ENCODE measurements at regions not wholly inside any gene's neighbourhood (a gene's known extent, or its start where the extent isn't known, plus 50 kb on each side); places are given as distances from the start of the nearest gene placed in this dataset.
A peak's percentile ranks its signal among the peaks of the same experiment; 100 is the strongest.
"Not testable (repeated sequence)": the region's sequence is repeated elsewhere in the genome, so short reads cannot be mapped to it uniquely, and the experiment has no call there.

DNA sequence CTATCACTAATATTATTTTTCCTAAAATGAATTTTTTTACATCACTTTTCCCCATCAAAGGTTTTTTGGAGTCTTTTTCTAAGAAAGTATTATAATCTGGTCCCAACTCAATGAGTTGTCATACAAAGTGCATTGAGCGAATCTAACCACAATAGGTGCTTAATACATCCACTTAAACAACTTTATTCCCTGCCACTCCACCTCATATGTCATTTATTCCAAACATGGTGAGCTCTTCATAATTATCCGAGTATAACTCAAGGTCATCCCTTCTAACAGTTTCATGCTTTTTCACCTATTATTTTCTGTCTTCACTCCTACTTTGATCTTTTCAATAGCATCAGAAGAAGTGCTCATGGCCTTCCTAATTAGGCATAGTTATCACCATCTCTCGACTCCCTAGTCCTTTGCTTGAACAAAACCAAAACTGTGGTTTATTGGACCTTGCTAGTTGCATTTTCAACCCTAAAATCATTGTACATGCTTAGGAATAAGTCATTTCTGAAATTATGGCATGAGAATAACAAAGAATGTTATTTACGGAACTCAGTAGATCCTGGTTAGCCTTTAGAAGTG, 754.7 kb upstream of the CTNND2 start:
- DNase-seq (ENCODE audit: low spot score), result no peak

- DNase-seq (ENCODE audit: low spot score), result not testable (repeated sequence)
Measured at GRCh38 chr5:12657914-12658474, 753.7 kb upstream of the CTNND2 start.

GRCh38 chr5:12655675-12656074, 751.4 kb upstream of the CTNND2 start:
- no peak for DNase-seq (ENCODE audit: low spot score)

GRCh38 chr5:12652201-12652600, 748.0 kb upstream of the CTNND2 start:
- DNase-seq (ENCODE audit: low spot score), result no peak

DNA sequence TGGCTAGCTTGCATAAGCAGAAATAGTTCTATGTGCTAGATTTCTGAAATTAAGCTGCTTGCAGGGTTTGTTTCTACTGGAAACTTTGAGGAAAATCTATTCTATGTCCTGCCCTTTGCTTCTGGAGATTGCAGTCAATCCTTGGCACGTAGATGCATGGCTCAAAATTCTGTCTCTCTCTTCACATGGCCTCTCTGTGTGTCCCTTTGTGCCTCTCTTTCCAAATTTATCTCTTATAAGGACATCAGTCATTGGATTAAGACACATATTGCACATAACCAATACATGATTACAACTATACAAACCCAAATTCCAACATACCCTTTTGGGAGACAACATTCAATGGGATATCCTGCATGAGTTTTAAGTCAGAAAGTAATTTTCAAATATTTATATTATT, 744.3 kb upstream of the CTNND2 start:
- no peak for DNase-seq (ENCODE audit: low spot score)

DNA sequence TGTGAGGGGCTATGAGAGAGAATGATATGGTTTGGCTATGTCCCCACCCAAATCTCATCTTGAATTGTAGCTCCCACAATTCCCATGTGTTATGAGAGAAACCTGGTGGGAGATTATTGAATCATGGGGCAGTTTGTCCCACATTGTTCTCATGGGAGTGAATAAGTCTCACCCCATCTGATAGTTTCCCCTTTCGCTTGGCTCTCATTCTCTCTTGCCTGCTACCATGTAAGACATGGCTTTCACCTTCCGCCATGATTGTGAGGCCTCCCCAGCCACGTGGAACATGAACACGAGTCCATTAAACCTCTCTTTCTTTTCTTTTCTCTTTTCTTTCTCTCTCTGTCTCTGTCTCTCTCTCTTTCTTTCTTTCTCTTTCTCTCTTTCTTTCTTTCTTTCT, 743.4 kb upstream of the CTNND2 start:
- no peak for DNase-seq (ENCODE audit: low spot score)

DNA sequence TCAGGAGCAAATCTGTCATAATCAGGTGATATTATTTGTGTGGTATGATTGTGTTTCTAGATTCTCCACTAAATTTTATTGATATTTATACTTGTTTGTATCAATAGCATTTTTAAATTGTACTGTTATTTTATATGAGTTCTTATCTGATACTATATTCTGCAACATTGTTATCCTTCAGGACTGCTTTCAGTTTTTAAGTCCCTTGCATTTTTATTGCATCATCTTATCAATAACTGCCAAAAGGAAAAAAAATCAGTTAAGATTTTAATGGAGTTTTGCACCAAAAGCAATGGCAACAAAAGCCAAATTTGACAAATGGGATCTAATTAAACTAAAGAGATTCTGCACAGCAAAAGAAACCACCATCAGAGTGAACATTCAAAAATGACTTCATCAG, 741.3 kb upstream of the CTNND2 start:
- DNase-seq (ENCODE audit: low spot score), result no peak

DNA sequence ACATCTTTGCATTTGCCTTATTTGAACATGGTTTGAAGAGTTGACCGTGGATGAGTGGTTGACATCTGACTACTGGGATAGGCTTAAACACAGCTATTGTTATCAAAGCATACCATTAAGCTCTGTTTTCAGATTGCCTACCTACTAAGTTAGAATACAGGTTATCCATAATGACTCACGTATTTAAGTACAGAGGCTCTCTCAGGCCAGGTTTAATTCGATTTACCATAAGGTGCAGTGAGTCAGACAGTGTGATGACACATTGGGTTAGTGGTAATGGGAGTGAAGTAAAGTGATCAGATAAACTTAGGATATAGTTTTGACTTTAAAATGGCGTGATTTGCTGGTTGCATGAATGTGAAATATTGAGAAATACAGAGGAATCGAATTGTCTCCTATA, 732.0 kb upstream of the CTNND2 start:
- no peak for DNase-seq (ENCODE audit: low spot score)

DNA sequence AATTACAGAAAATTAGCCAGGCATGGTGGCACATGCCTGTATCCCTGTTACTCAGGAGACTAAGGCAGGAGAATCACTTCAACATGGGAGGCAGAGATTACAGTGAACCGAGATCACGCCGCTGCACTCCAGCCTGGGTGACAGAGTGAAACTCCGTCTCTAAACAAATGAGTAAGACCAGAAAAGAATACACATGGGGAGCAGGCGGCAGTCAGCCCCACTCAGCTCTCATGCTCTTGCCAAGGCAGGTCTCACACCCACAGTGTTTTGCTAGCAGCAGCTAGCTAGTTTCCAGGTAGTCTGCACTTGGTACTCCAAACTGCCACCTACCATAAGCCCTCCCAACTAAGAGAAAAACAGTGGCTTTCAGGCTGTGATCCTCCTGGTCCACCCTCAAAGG, 722.3 kb upstream of the CTNND2 start:
- DNase-seq (ENCODE audit: low spot score), result no peak

GRCh38 chr5:12625667-12626263, 721.5 kb upstream of the CTNND2 start:
- peak; percentile 15 for DNase-seq (ENCODE audit: low spot score)

- DNase-seq (ENCODE audit: low spot score), result no peak
Measured at GRCh38 chr5:12624776-12625560, 720.7 kb upstream of the CTNND2 start.

DNA sequence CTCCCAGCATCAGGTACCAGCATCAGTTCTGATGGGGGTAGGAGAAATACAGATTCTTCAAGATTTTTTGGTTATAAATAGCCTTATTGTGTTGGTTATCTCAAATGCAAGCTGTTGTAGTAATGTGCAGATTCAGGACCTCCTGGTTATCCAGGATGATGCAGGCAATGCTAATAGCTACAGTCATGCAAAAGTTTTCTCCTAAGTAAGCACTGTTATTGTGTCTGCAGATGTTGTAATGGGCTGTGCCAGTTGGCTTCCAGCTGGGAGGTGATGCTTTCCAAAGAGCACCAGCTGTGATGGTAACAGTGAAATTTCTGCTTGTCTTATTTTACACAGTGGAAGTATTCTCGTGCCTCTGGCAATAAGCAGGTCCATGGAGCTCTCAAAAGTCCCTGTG, 719.2 kb upstream of the CTNND2 start:
- no peak for DNase-seq (ENCODE audit: low spot score)

GRCh38 chr5:12616093-12616492, 711.8 kb upstream of the CTNND2 start:
- DNase-seq (ENCODE audit: low spot score), result no peak

GRCh38 chr5:12615141-12615820, 711.0 kb upstream of the CTNND2 start:
- DNase-seq (ENCODE audit: low spot score), result no peak

DNA sequence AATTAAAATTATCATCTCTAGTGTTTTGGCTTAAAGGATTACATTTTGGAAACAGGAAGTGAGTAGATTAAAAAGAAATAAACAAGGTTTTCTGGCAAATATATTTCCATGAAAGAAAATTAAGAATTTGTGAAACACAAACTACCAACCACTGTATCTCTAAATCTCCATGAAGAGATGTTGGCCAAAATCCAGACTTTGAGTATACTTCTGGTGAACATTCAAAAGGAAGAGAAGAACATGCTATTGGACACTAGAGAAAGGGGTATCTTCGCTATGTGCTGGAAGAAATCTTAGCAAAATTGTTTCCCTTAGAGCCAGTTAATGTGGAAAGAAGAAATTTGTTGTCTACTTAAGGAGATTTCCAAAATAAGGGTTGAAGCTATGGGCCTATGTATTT, 710.4 kb upstream of the CTNND2 start:
- DNase-seq (ENCODE audit: low spot score), result no peak

GRCh38 chr5:12611132-12611531, 706.9 kb upstream of the CTNND2 start:
- DNase-seq (ENCODE audit: low spot score), result no peak

GRCh38 chr5:12607817-12608216, 703.6 kb upstream of the CTNND2 start:
- DNase-seq (ENCODE audit: low spot score), result not testable (repeated sequence)

DNA sequence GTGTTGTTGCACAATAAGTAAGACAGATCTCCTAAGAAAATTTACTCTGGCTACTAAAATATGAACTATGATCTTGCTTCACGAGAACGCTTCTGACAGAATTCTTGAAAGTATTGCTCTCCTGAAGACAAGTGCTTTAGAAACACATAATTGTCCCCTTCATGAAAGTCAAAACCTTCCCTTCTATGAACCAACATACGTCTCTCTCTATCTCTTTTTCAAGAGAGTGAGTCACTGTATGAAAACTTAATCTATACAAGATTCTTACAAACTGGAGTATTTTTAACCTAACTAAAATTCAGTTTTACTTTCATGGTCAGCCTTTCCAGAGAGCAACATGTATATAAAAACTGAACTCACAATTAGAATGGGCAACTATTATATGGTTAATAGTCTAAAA, 688.0 kb upstream of the CTNND2 start:
- DNase-seq (ENCODE audit: low spot score), result no peak

DNA sequence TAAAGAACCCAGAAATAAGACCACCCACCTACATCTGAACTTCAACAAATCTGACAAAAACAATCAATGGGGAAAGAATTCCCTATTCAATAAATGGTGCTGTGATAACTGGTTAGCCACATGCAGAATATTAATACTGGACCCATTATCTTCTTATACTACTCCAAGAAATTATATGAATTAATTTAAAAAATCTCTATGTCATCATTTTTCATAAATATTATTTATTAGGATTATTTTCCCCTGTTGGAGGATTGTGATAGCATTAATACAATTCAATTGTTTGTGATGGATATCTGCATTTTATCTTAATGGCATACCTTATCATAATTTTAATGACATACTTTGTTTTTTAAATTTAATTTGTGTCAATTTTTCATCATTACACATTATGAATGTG, 682.2 kb upstream of the CTNND2 start:
- no peak for DNase-seq (ENCODE audit: low spot score)

GRCh38 chr5:12578803-12579202, 674.6 kb upstream of the CTNND2 start:
- DNase-seq (ENCODE audit: low spot score), result not testable (repeated sequence)

GRCh38 chr5:12576953-12577352, 672.7 kb upstream of the CTNND2 start:
- DNase-seq (ENCODE audit: low spot score), result not testable (repeated sequence)

- DNase-seq (ENCODE audit: low spot score), result not testable (repeated sequence)
Measured at GRCh38 chr5:12574298-12575093, 670.2 kb upstream of the CTNND2 start.
